Nephron progenitor cell (in vitro differentiated cells): ENCODE measurements at regions not wholly inside any gene's neighbourhood (a gene's known extent, or its start where the extent isn't known, plus 50 kb on each side); places are given as distances from the start of the nearest gene placed in this dataset.

Source experiments
- DNase-seq: peaks from one replicate; pipeline ENCODE4 v3.0.0; 2021
- H3K27ac Mint-ChIP-seq: 2 replicates; pipeline ENCODE4 v1.8.0; 2021; ENCODE audit warnings: mild to moderate bottlenecking, moderate library complexity, mixed read lengths
- H3K27me3 Mint-ChIP-seq: 2 replicates; pipeline ENCODE4 v1.8.0; 2021; ENCODE audit warnings: mild to moderate bottlenecking, low read depth, mixed read lengths; ENCODE audit not compliant: poor library complexity
- H3K36me3 Mint-ChIP-seq: 2 replicates; pipeline ENCODE4 v1.8.0; 2021; ENCODE audit warnings: low read depth, mixed read lengths
- H3K4me1 Mint-ChIP-seq: 2 replicates; pipeline ENCODE4 v1.8.0; 2021; ENCODE audit warnings: mixed read lengths
- H3K4me3 Mint-ChIP-seq: 2 replicates; pipeline ENCODE4 v1.8.0; 2021; ENCODE audit warnings: mild to moderate bottlenecking, moderate library complexity, mixed read lengths
- H3K9me3 Mint-ChIP-seq: 2 replicates; pipeline ENCODE4 v1.8.0; 2021; ENCODE audit warnings: mild to moderate bottlenecking, moderate library complexity, mixed read lengths
- CTCF ChIP-seq: fragments of 200-600 bp; sonication (generic); IDR thresholded peaks from 2 replicates; pipeline ENCODE4 v1.5.0; 2021; ENCODE audit warnings: antibody characterized with exemption

- DNase-seq: no peak
- Mint-ChIP-seq H3K36me3 (no peaks in the 10 kb centered on the region), H3K9me3 (no peaks in the 10 kb centered on the region), H3K27me3 (peaks cover 2% of the 10 kb centered on the region), H3K4me3 (no peak overlapping the region), H3K27ac (no peak overlapping the region), H3K4me1 (peaks cover 37% of the 10 kb centered on the region)
- TF ChIP-seq CTCF: no peak
These were observed 115.9 kb downstream of the LY86 start for GRCh38 chr6:6704103-6705060.

- Mint-ChIP-seq H3K27me3 (peaks cover 2% of the 10 kb centered on the region), H3K4me3 (no peak overlapping the region), H3K36me3 (no peaks in the 10 kb centered on the region), H3K9me3 (no peaks in the 10 kb centered on the region), H3K4me1 (peaks cover 32% of the 10 kb centered on the region), H3K27ac (no peak overlapping the region)
- TF ChIP-seq CTCF: no peak
- DNase-seq: no peak
These were observed 116.5 kb downstream of the LY86 start for GRCh38 chr6:6705061-6705425.

- DNase-seq: no peak
- Mint-ChIP-seq H3K27me3 (peaks cover 2% of the 10 kb centered on the region), H3K9me3 (no peaks in the 10 kb centered on the region), H3K4me1 (peaks cover 32% of the 10 kb centered on the region), H3K36me3 (no peaks in the 10 kb centered on the region), H3K4me3 (no peak overlapping the region), H3K27ac (no peak overlapping the region)
- no peak for TF ChIP-seq CTCF
These were observed 117.6 kb downstream of the LY86 start for GRCh38 chr6:6705915-6706675.

GRCh38 chr6:6707143-6707542, 118.6 kb downstream of the LY86 start:
- Mint-ChIP-seq H3K27me3 (peaks cover 2% of the 10 kb centered on the region), H3K9me3 (no peaks in the 10 kb centered on the region)
- no peak for DNase-seq

GRCh38 chr6:6709106-6709505, 120.6 kb downstream of the LY86 start:
- peaks cover 7% of the 10 kb centered on the region for H3K27me3 Mint-ChIP-seq
- no peak for TF ChIP-seq CTCF
- no peaks in the 10 kb centered on the region for H3K9me3 Mint-ChIP-seq
- no peak for DNase-seq
- no peak overlapping the region for H3K4me3 Mint-ChIP-seq
- H3K27ac Mint-ChIP-seq: no peak overlapping the region
- H3K36me3 Mint-ChIP-seq: no peaks in the 10 kb centered on the region
- peaks cover 42% of the 10 kb centered on the region for H3K4me1 Mint-ChIP-seq

More at GRCh38 chr6:6707143-6707542, 118.6 kb downstream of the LY86 start:
- Mint-ChIP-seq H3K36me3 (no peaks in the 10 kb centered on the region), H3K27ac (no peak overlapping the region), H3K4me1 (peaks cover 32% of the 10 kb centered on the region), H3K4me3 (no peak overlapping the region)
- TF ChIP-seq CTCF: no peak
